CD4-positive, alpha-beta T cell treated with Interleukin-21 for 1 hour (primary cell): ENCODE measurements at regions not wholly inside any gene's neighbourhood (a gene's known extent, or its start where the extent isn't known, plus 50 kb on each side); places are given as distances from the start of the nearest gene placed in this dataset.

ENCODE experiments used
- DNase-seq: peaks from one replicate; pipeline ENCODE4 v3.0.0-alpha.2; 2020

GRCh38 chr5:175162036-175162435 lies 281.9 kb downstream of the DRD1 start:
- DNase-seq, result no peak

- no peak for DNase-seq
Observed at GRCh38 chr5:175159956-175160355, 284.0 kb downstream of the DRD1 start.

- DNase-seq, result no peak
Observed at GRCh38 chr5:175148636-175149172, 295.3 kb downstream of the DRD1 start.

- no peak for DNase-seq
Observed at GRCh38 chr5:175146733-175147132, 297.2 kb downstream of the DRD1 start.

- no peak for DNase-seq
Observed at GRCh38 chr5:175141421-175141820, 302.6 kb downstream of the DRD1 start.

- no peak for DNase-seq
Observed at GRCh38 chr5:175133185-175133584, 310.8 kb downstream of the DRD1 start.

GRCh38 chr5:175131432-175131831 lies 312.6 kb downstream of the DRD1 start:
- DNase-seq, result no peak

GRCh38 chr5:175129619-175130018 lies 314.4 kb downstream of the DRD1 start:
- no peak for DNase-seq

GRCh38 chr5:175129121-175129520 lies 314.9 kb downstream of the DRD1 start:
- no peak for DNase-seq

- no peak for DNase-seq
Observed at GRCh38 chr5:175124821-175125220, 319.2 kb downstream of the DRD1 start.

- no peak for DNase-seq
Observed at GRCh38 chr5:175124251-175124813, 319.6 kb downstream of the DRD1 start.

GRCh38 chr5:175123542-175123941 lies 320.4 kb downstream of the DRD1 start:
- no peak for DNase-seq

GRCh38 chr5:175121457-175121856 lies 322.5 kb downstream of the DRD1 start:
- no peak for DNase-seq

- DNase-seq, result no peak
Observed at GRCh38 chr5:175120412-175120811, 323.6 kb downstream of the DRD1 start.

GRCh38 chr5:175118700-175119309 lies 325.2 kb downstream of the DRD1 start:
- no peak for DNase-seq

- no peak for DNase-seq
Observed at GRCh38 chr5:175116466-175117048, 327.4 kb downstream of the DRD1 start.

- no peak for DNase-seq
Observed at GRCh38 chr5:175115831-175116230, 328.2 kb downstream of the DRD1 start.

GRCh38 chr5:175113947-175114346 lies 330.0 kb downstream of the DRD1 start:
- DNase-seq, result no peak

GRCh38 chr5:175109058-175109755 lies 334.8 kb downstream of the DRD1 start:
- DNase-seq, result no peak

- no peak for DNase-seq
Observed at GRCh38 chr5:175107865-175108264, 336.1 kb downstream of the DRD1 start.

- DNase-seq, result no peak
Observed at GRCh38 chr5:175107028-175107588, 336.9 kb downstream of the DRD1 start.

- DNase-seq, result no peak
Observed at GRCh38 chr5:175104677-175105076, 339.3 kb downstream of the DRD1 start.

GRCh38 chr5:175103746-175104145 lies 340.2 kb downstream of the DRD1 start:
- DNase-seq, result no peak

- DNase-seq, result no peak
Observed at GRCh38 chr5:175102717-175103116, 341.3 kb downstream of the DRD1 start.
